PFSK-1 (cell line): ENCODE measurements at regions not wholly inside any gene's neighbourhood (a gene's known extent, or its start where the extent isn't known, plus 50 kb on each side); places are given as distances from the start of the nearest gene placed in this dataset.

Source experiments
- FOXP2 ChIP-seq: optimal IDR thresholded peaks from 2 replicates; pipeline ENCODE3; 2011; ENCODE audit warnings: borderline replicate concordance, control low read depth, inconsistent platforms; ENCODE audit not compliant: insufficient read depth; ENCODE audit errors: extremely low read length, extremely low read depth
- POLR2AphosphoS5 ChIP-seq: IDR thresholded peaks from 2 replicates; pipeline ENCODE4 v1.6.1; 2012; ENCODE audit warnings: low read depth, mild to moderate bottlenecking, control low read depth, low read length, moderate library complexity
- REST ChIP-seq, 2 experiments: IDR thresholded peaks; 2 replicates each; pipeline versions ENCODE4 v1.6.1 to v1.8.0; 2011 to 2012; ENCODE audit warnings: low read depth in 2 of 2, low read length in 2 of 2, control low read depth in 1 of 2, inconsistent platforms in 1 of 2, mild to moderate bottlenecking in 1 of 2, moderate library complexity in 1 of 2; ENCODE audit not compliant: insufficient read depth in 1 of 2
- SIN3A ChIP-seq: IDR thresholded peaks from 2 replicates; pipeline ENCODE4 v1.6.1; 2012; ENCODE audit warnings: mild to moderate bottlenecking, low read length, moderate library complexity, borderline replicate concordance; ENCODE audit not compliant: insufficient read depth
- TAF1 ChIP-seq: IDR thresholded peaks from 2 replicates; pipeline ENCODE4 v1.6.1; 2012; ENCODE audit warnings: low read length, control low read depth, borderline replicate concordance; ENCODE audit not compliant: insufficient read depth

GRCh38 chr1:204754821-204755220 lies 69.3 kb upstream of the LRRN2 start:
- TF ChIP-seq FOXP2 (no peak), TAF1 (no peak), SIN3A (no peak), POLR2AphosphoS5 (no peak), REST (IDR thresholded peaks at IDR 0.05; ENCODE audit: insufficient read depth in 1 of 2, low read depth in 2 of 2, low read length in 2 of 2) (no peak)

GRCh38 chr1:204756349-204756748 lies 70.8 kb upstream of the LRRN2 start:
- no peak for TF ChIP-seq TAF1
- no peak for TF ChIP-seq SIN3A
- no peak for TF ChIP-seq REST (IDR thresholded peaks at IDR 0.05; ENCODE audit: insufficient read depth in 1 of 2, low read depth in 2 of 2, low read length in 2 of 2)
- TF ChIP-seq POLR2AphosphoS5 = no peak
- TF ChIP-seq FOXP2 = no peak

- TF ChIP-seq REST (IDR thresholded peaks at IDR 0.05; ENCODE audit: insufficient read depth in 1 of 2, low read depth in 2 of 2, low read length in 2 of 2) = no peak
- no peak for TF ChIP-seq FOXP2
- TF ChIP-seq POLR2AphosphoS5 = no peak
- no peak for TF ChIP-seq TAF1
Measured at GRCh38 chr1:204756811-204757210, 71.3 kb upstream of the LRRN2 start.

- TF ChIP-seq FOXP2 (no peak), POLR2AphosphoS5 (no peak), TAF1 (no peak), REST (IDR thresholded peaks at IDR 0.05; ENCODE audit: insufficient read depth in 1 of 2, low read depth in 2 of 2, low read length in 2 of 2) (no peak), SIN3A (no peak)
Measured at GRCh38 chr1:204758601-204759000, 73.1 kb upstream of the LRRN2 start.

GRCh38 chr1:204760350-204760749 lies 74.8 kb upstream of the LRRN2 start:
- no peak for TF ChIP-seq TAF1
- TF ChIP-seq SIN3A = no peak
- TF ChIP-seq POLR2AphosphoS5 = no peak
- no peak for TF ChIP-seq REST (IDR thresholded peaks at IDR 0.05; ENCODE audit: insufficient read depth in 1 of 2, low read depth in 2 of 2, low read length in 2 of 2)
- no peak for TF ChIP-seq FOXP2
